ENCODE measurements at regions not wholly inside any gene's neighbourhood (a gene's known extent, or its start where the extent isn't known, plus 50 kb on each side); places are given as distances from the start of the nearest gene placed in this dataset.

DNA sequence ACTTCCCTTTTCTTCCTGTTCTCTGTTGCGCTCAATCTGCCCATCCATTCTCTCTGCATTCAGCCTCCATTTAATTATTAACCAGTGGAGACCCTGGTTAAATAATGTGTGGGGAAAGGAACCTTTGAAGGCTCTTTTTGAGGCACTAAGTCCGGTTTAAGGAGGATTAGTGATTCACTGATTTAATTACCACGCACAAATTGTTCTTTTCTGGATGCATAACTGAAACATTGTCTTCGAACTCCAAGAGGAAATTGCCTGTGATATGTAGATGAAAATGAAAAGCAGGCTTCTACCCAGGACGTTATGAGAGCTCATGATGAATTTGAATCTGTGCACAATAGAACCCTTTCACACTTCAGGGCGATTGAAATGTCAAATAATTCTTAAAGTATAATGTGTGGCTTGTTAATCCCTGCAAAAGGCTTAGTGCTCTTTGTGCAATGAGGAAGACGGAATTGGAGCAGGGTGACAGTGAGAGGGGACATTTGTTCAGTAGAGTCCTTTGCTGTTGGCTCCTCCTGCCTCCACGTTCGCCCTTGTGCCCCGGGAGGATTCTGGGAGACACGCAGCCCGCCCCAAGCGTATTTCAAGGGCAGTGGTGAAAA is 51.1 kb upstream of the ZNF236 start:
- no peak for DNase-seq (ENCODE audit: low read depth in 2 of 2, low spot score in 1 of 2)

DNA sequence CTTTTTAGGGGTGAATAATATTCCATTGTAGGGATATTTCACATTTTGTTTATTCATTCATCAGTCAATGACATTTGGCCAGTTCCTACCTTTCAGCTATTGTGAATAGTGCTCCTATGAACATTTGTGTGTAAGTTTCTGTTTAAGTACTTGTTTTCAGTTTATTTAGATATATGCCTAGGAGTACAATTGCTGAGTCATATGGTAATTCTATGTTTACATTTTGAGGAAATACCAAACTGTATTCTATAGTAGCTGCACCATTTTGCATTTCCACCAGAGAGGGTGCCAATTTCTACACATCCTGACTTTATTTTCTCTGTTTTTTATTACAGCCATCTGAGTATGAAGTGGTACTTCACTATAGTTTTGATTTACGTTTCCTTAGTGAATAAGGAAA is 54.4 kb upstream of the ZNF236 start:
- no peak for DNase-seq (ENCODE audit: low read depth in 2 of 2, low spot score in 1 of 2)

GRCh38 chr18:76766429-76766828 is 55.9 kb upstream of the ZNF236 start:
- no peak for DNase-seq (ENCODE audit: low read depth in 2 of 2, low spot score in 1 of 2)

GRCh38 chr18:76765649-76766048 is 56.7 kb upstream of the ZNF236 start:
- DNase-seq (ENCODE audit: low read depth in 2 of 2, low spot score in 1 of 2), result no peak

- DNase-seq (ENCODE audit: low read depth in 2 of 2, low spot score in 1 of 2), result no peak
These were observed 58.0 kb upstream of the ZNF236 start for GRCh38 chr18:76764291-76764901.

- DNase-seq (ENCODE audit: low read depth in 2 of 2, low spot score in 1 of 2), result no peak
These were observed 63.3 kb upstream of the ZNF236 start for GRCh38 chr18:76759056-76759455.

DNA sequence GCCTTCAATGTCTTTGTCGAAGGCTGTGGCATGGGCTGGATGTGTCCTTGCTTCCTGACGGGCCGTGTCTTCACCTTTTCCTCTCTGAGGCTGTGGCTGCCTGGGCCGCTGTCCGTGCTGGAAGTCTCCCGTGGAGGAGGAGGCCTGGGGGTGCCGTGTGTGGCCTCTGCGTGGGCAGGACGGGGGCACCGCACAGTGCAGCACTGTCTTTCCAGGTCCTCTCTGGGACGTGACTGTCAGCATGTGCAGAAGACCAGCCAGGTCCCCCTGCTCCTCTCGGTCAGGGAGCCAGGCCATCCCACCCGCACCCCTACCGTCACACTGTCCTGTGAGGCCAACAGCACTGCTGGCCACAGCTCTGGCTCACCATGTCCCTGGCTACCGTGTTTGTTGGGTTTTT is 64.4 kb upstream of the ZNF236 start:
- no peak for DNase-seq (ENCODE audit: low read depth in 2 of 2, low spot score in 1 of 2)

GRCh38 chr18:76757335-76757734 is 65.0 kb upstream of the ZNF236 start:
- no peak for DNase-seq (ENCODE audit: low read depth in 2 of 2, low spot score in 1 of 2)

DNA sequence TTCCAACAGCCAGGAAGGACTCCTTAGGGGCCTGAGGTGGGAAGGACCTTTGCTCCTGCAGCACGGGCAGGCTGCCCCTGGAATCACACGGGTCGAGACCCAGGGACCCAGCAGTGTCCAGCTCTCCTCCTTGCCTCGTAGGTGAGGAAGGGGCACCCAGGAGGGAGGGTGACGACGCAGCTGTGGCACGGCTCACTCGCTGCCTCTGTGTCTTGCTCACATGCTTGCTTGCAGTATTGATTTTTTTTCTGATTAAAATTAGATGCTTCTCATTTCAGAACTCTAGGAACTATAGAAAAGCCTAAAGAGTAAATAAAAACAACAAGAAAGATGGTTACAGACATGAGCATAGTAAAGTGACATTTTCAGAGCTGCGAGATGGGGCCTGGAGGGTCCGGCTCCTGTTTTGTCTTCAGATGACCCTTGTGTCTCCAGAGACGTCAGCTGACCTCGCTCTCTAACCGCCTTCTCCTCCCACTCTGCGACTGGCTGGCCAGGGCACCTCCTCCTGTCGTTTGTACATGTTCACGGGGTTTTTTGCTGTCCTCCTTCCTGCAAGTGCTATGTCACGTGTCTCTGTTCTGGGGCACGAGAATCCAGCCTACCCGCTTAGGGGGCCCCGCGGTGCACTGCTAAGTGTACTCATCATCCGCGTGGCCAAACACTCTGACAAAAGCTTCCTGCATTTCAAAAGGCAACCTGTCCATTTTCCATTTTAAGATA is 65.7 kb upstream of the ZNF236 start:
- DNase-seq (ENCODE audit: low read depth in 2 of 2, low spot score in 1 of 2), result no peak

- DNase-seq (ENCODE audit: low read depth in 2 of 2, low spot score in 1 of 2), result no peak
These were observed 68.0 kb upstream of the ZNF236 start for GRCh38 chr18:76754351-76754750.

GRCh38 chr18:76752400-76752799 is 70.0 kb upstream of the ZNF236 start:
- DNase-seq (ENCODE audit: low read depth in 2 of 2, low spot score in 1 of 2), result no peak

DNA sequence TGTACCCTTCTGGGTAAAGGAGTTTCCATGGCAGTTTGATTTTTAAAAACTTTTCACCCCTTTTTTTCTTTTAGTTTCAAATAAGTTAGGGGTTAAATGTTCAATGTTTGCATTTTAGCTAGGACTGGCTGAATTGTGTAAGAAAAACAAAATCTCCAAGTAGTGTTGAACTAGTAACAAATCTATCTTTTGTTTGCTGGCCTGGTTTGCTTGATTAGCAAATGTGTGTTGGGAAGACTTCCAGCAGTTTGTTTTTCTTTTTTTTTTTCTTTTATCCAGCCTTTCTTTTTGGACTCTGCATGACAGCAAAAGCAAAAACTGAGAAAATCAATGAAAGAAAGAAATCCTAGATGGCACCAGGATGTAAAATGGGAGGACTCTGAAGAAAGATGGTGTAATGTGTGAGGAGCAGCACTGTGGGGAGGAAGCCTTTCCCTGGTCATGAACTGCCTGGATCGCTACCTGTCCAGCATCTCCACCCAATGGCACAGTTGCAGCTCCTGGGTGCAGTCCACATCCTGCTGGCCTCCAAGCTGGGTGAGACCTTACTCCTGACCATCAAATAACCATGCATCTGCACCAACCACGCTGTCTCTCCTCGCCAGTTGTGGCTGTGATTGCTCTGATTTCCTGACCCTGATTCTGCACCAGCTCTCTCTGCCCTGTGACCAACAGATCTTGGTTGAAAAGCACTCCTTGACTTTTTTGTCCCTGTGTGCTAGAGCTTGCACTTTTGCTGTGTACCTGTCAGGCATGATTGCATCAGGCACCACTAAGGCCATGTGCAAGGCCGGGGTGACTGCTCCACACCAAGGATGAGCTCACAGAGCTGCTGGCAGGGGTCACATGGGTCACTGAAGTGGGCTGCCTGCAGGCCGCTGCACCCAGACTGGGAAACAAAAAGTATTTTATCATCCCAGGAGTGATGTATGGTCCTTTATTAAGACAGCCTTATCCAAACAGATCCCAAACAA is 71.2 kb upstream of the ZNF236 start:
- no peak for DNase-seq (ENCODE audit: low read depth in 2 of 2, low spot score in 1 of 2)

DNA sequence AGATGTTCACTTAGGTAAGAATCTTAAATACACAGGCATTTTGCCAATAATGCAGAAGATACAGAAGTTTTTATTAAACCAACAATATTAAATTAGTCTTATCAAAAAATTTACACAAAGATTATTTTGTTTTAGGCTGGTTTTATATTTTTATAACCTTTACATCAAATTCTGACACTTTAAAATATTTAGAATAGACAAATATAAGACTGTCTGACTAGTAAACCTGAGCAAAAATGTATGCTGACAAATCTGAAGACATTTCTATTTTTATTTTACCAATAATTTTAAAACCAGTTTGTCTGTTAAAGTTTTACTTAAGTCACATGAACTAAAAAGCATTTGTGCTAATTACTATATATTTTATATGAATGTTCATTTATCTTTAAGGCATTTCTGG is 72.1 kb upstream of the ZNF236 start:
- DNase-seq (ENCODE audit: low read depth in 2 of 2, low spot score in 1 of 2), result no peak

DNA sequence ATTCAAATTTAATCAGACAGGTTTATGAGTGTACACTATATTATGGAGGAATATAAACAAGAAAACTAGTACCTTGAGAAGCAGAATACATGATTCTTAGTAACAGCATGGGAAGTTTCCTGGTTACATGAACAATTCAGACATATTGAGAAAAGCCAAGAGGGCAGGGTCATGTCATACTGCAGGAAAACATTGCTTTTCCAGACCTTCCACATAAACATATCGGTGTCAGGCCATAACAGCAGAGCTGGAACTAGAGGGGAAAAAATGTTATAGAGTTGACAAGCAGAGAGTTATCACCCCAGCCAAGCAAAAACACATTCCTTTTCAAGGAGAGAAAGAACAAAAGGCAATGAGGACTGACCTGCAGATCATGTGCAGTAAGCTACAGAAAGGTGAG is 74.7 kb upstream of the ZNF236 start:
- no peak for DNase-seq (ENCODE audit: low read depth in 2 of 2, low spot score in 1 of 2)

DNA sequence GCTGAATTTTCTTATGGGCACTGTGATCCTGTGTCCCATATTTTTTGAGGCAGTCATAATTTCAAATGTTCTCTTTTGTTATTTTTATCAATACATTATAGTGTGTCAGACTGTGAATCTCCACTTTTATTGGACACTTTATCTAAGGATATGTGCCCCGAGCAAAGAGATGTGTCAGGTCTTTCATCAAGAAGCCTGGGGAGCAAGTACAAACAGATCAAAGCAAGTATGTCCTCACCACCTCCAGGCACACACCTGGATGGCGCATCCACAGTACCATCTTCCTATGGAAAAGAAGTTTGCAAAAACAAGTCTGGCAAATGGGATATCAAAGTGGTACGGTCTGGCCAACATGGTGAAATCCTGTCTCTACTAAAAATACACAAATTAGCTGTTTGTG is 81.0 kb upstream of the ZNF236 start:
- no peak for DNase-seq (ENCODE audit: low read depth in 2 of 2, low spot score in 1 of 2)

DNA sequence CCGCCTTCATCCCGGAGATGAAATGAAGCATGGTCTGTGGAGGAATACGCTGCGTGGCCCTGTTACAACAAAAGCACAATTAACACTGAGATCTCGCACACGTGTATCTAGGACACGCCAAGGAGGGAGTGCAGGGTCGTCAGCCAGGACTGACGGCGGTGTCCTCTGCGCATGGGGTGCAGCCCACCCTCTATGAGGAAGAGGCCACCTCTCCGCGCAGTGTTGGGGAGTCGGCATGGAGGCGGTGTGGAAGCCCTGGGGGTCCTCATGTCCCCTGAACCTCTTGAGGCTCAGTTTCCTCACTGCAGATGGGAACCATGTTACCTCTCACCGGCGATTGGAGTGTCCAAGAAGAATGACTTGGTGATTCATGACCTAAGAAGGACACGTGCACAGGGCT is 86.0 kb upstream of the ZNF236 start:
- no peak for DNase-seq (ENCODE audit: low read depth in 2 of 2, low spot score in 1 of 2)

DNA sequence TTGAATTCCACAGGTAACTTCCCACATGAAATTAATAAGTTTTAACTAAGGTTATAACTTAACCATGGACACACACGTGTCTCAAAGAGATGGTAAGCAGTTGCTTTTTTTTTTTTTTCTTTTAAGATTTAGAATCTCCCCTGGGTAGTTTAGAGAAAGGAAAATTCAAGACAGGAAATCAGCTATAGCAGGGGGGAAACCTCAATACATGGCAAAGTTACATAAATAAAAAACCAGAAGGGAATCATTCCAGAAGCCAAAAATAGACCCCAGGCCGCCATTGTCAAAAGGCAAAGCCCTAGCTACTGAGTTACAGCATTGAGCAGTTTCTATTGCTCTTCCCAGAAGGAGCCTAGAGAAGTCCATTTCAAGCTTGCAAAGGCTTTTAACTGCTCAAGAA is 91.5 kb upstream of the ZNF236 start:
- DNase-seq (ENCODE audit: low read depth in 2 of 2, low spot score in 1 of 2), result no peak

DNA sequence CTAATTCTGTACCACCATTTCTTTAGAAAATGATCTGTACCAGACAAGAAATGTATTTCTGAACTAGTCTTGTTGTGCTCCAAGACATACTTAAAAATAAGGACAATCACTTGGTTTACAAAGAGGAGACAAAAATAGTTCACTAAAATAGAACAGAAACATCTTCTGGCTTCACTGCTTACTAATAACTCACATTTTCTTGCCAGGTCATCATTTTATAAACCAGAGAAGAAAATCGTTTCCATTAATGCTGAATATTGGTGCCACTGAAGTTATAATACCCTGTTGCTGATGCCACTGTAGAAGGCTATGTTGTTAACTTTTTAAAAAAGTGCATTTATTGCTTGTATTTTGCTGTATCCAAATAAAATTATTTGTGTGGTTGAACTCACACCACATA is 94.8 kb upstream of the ZNF236 start:
- DNase-seq (ENCODE audit: low read depth in 2 of 2, low spot score in 1 of 2), result no peak

DNA sequence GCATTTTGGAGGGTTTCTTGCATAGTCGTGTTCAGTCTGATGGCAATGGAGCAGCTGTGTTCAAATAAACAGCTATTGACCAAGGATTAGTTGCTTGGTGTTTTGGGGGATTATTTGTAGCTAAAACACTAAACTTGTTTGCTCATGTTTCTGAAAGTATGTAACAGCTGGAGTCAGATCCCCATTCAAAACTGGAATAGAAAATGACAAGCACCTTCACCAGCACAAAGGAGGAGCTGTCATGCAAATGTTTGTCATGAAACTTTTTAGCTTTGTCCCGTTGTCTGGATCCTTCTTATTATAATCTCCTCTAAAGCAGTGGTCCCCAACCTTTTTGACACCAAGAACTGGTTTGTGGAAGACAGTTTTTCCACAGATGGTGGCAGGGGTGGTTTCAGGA is 96.9 kb upstream of the ZNF236 start:
- no peak for DNase-seq (ENCODE audit: low read depth in 2 of 2, low spot score in 1 of 2)

DNA sequence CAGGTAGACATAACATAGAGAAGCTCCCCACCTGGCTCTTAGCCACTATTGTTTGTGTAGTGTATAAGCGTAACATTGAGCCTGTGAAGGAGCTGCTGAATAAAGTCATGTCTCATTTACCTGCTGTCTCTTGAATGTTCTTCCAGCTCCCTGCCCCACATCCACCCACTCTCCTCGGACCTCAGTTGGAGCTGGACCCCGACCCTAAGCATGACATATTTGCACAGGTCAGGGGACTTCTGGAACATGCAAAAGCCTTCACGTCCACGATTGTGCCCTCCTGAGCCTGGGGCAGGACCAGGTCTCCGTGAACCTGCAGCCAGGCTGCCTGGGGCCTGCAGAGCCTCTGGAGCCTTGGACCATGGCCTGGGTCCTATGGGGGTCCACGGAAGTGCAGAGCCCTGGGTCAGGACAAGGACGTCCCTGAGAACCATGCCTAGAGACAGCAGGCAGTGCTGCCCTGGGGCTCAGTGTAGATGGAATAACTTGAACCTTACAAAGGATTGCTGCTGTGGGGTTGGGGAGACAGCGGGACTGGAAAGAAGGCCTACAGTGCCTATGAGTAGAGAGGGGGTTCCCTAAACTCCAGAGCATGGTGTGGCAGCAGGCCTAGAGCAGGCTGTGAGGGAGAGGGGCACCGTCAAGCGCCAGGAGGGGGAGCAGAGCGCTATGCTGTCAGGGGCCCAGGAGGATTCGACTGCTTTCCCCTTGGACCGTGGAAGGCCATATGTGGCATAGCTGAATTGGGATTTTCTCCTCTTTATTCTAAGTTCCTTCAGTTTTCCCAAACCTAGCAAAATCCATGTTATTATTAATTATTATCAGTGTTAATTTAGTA is 99.9 kb upstream of the ZNF236 start:
- no peak for DNase-seq (ENCODE audit: low read depth in 2 of 2, low spot score in 1 of 2)
